ENCODE measurements at regions not wholly inside any gene's neighbourhood (a gene's known extent, or its start where the extent isn't known, plus 50 kb on each side); places are given as distances from the start of the nearest gene placed in this dataset.

DNA sequence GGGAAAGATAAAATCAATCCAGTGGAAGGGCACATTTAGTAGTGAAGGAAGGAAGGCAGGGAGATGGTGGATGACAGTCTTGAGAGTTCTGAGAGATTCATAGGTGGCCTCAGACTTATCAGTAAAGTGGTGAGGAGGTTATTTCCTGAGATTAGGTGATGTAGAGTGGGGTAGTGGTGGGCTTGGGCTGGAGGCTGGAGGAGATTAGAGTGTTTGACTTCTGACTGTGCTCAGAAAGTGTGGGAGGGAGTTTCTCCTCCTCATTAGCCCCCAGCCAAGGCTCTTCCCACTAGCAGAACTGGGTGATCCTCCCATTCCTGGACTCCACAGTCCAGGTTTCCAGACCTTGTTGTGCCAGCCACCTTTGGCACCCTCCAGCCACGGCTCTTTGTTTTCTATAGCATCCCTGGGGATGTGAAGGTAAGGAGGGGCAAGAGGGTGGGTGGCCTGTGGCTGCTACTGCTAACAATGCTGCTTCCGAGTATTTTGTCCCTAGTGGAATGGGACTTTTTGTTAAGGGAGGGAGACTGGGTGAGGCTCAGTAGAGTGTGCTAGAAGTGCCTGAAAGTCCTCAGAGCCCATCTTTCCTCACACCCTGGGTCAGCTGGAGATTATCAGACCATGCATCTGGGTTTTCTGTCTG is 94.4 kb downstream of the ADRB2 start:
- TF ChIP-seq, protein P1, sequence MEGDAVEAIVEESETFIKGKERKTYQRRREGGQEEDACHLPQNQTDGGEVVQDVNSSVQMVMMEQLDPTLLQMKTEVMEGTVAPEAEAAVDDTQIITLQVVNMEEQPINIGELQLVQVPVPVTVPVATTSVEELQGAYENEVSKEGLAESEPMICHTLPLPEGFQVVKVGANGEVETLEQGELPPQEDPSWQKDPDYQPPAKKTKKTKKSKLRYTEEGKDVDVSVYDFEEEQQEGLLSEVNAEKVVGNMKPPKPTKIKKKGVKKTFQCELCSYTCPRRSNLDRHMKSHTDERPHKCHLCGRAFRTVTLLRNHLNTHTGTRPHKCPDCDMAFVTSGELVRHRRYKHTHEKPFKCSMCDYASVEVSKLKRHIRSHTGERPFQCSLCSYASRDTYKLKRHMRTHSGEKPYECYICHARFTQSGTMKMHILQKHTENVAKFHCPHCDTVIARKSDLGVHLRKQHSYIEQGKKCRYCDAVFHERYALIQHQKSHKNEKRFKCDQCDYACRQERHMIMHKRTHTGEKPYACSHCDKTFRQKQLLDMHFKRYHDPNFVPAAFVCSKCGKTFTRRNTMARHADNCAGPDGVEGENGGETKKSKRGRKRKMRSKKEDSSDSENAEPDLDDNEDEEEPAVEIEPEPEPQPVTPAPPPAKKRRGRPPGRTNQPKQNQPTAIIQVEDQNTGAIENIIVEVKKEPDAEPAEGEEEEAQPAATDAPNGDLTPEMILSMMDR (IDR thresholded peaks at IDR 0.05) = no peak
- no peak for TF ChIP-seq EZH2 (IDR thresholded peaks at IDR 0.05; ENCODE audit: borderline replicate concordance, insufficient read depth, low read depth, low read length, poor library complexity, severe bottlenecking)

All from B cell (primary cell).